ENCODE measurements at regions not wholly inside any gene's neighbourhood (a gene's known extent, or its start where the extent isn't known, plus 50 kb on each side); places are given as distances from the start of the nearest gene placed in this dataset.

DNA sequence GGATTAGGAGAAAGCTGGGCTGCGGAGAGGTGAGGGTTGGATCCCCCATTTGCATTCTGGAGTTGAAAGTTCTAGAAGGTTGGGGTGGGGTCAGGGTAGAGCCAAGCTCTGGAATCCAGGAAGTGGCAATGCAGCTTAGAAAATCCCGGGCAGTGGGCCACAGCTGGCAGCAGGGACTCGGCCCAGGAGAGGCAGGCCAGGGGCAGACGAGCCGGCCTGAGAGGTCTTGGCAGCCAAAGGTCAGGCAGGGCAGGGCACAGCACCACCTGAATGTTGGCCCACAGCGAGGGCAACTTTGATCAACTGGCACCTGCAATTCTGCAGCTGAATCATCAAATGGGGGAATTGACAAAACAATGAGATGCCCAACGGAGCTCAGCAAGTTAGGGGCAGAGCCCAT is 139.2 kb downstream of the INHBB start:
- Mint-ChIP-seq H3K4me3 (peak overlapping the region in 1 of 8 donors; percentile 44), H3K9me3 (peaks cover 0 to 6% (median 0%) of the 10 kb centered on the region in 7 donors), H3K4me1 (no peaks in the 10 kb centered on the region), H3K27ac (no peak overlapping the region), H3K27me3 (peaks cover 5 to 15% (median 14%) of the 10 kb centered on the region in 3 donors), H3K36me3 (no peaks in the 10 kb centered on the region)
- no peak for ATAC-seq (ENCODE audit: low read depth in 2 of 2)
- DNase-seq: no peak

GRCh38 chr2:120486441-120486840 is 140.5 kb downstream of the INHBB start:
- peaks cover 5 to 15% (median 14%) of the 10 kb centered on the region in 3 donors for H3K27me3 Mint-ChIP-seq
- ATAC-seq (ENCODE audit: low read depth in 2 of 2) (no peak), DNase-seq (no peak)
- H3K36me3 Mint-ChIP-seq: no peaks in the 10 kb centered on the region
- H3K9me3 Mint-ChIP-seq: no peaks in the 10 kb centered on the region
- H3K27ac Mint-ChIP-seq: no peak overlapping the region
- H3K4me1 Mint-ChIP-seq: no peaks in the 10 kb centered on the region
- H3K4me3 Mint-ChIP-seq: peak overlapping the region in 1 of 8 donors; percentile 84

DNA sequence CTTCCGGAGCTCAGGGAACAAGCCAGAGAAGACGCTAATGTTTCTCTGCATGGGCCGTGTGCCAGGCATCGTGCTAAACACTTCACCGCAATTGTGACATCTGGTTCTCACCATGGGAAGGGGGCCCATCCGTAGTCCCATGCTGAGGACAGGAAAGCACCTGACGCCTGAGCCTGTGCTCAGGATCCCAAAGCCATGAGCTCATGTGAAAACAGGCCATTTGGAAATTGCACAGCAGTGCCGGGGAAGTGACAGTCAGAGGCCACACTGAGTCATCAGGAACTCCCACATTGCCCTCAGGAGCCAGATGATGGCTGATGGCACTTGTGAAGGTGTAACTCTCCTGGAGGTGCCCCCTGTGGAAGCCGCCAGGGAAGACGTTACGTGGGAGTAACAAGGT is 141.0 kb downstream of the INHBB start:
- Mint-ChIP-seq H3K9me3 (no peaks in the 10 kb centered on the region), H3K4me3 (no peak overlapping the region), H3K36me3 (no peaks in the 10 kb centered on the region), H3K4me1 (no peaks in the 10 kb centered on the region), H3K27ac (no peak overlapping the region), H3K27me3 (peaks cover 5 to 15% (median 14%) of the 10 kb centered on the region in 3 donors)
- DNase-seq (no peak), ATAC-seq (ENCODE audit: low read depth in 2 of 2) (no peak)

DNA sequence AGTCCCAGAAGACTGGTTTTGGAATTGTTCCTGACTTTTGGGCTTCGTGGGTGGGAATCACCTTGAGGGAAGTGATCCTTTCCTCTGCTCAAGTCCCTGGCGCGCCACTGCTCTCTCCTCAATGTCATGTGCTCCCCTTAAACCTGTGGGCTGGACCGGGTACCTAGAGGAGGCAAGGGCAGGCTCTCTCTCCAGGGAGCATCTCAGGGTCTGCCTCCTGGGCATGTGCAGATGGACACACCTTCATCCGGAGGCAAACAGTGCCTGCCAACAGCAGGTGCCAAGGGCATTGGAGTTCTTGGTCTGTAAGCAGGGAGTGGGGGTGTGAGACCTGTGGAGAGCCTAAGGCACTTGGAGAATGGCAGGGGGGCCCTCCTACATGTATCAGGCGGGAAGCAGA is 142.6 kb downstream of the INHBB start:
- Mint-ChIP-seq H3K27me3 (peaks cover 3 to 15% (median 14%) of the 10 kb centered on the region in 3 donors), H3K4me3 (no peak overlapping the region)
- DNase-seq: no peak

GRCh38 chr2:120489023-120489422 is 143.1 kb downstream of the INHBB start:
- no peak for ATAC-seq (ENCODE audit: low read depth in 2 of 2)

More for the DNA sequence above, 142.6 kb downstream of the INHBB start:
- Mint-ChIP-seq H3K9me3 (no peaks in the 10 kb centered on the region), H3K27ac (no peak overlapping the region), H3K4me1 (no peaks in the 10 kb centered on the region), H3K36me3 (no peaks in the 10 kb centered on the region)
- ATAC-seq (ENCODE audit: low read depth in 2 of 2): no peak

DNA sequence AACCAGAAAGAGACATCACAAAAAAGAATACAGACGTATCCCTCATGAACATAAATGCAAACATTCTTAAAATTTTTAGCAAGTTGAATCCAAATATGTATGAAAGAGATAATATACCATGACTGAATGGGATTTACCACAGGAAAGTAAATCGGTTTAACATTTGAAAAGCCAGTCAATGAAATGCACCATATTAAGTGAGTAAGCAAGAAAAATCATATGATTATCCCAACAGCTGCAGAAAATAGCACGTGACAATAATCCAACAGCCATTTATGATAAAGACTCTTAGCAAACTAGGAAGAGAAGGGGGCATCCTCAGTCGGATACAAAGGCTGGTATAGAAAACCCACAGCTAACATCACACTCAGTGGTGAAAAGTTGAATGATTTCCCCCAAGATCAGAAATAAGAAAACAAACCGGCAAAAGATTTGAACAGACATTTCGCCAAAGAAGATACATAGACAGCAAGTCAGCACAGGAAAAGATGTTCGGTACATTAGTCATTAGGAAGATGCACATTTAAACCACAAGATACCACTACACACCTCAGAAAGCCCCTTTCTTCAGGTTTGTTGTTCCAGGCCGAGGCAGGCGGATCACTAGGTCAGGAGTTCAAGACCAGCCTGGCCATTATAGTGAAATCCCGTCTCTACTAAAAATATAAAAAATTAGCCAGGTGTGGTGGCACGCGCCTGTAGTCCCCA is 144.3 kb downstream of the INHBB start:
- Mint-ChIP-seq H3K36me3 (no peaks in the 10 kb centered on the region), H3K27ac (no peak overlapping the region), H3K27me3 (peaks cover 0 to 15% (median 12%) of the 10 kb centered on the region in 3 donors), H3K4me3 (no peak overlapping the region), H3K9me3 (no peaks in the 10 kb centered on the region), H3K4me1 (no peaks in the 10 kb centered on the region)
- ATAC-seq (ENCODE audit: low read depth in 2 of 2) (no peak), DNase-seq (no peak)

More at GRCh38 chr2:120489023-120489422, 143.1 kb downstream of the INHBB start:
- Mint-ChIP-seq H3K36me3 (no peaks in the 10 kb centered on the region), H3K4me1 (no peaks in the 10 kb centered on the region), H3K27ac (no peak overlapping the region), H3K9me3 (no peaks in the 10 kb centered on the region), H3K4me3 (no peak overlapping the region), H3K27me3 (peaks cover 0 to 15% (median 14%) of the 10 kb centered on the region in 3 donors)
- DNase-seq: no peak

DNA sequence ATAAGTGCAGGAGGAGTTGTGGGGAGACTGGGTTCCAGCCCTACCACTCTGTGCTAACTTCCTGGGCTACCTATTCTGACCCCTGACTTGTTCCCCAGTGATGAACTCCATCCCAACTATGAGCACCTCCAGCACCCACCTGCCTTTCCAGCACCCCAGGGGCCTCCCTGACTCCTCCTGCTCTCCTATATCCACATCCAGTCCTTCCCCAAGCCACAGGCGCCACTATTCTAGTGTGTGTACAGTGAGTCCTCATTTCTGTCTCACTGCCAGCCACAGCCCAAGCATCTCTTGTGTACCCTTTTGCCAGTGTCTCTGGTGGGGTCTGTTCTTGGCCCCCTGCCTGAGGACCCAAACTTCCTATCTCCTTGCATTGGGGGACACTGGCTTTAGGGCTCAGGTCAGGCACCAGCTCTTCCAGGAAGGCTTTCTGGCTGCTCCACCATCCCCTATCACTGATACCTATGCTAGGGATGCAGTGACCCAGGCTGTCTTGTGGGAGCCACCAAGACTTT is 145.2 kb downstream of the INHBB start:
- DNase-seq (no peak), ATAC-seq (ENCODE audit: low read depth in 2 of 2) (no peak)
- H3K4me3 Mint-ChIP-seq: no peak overlapping the region
- no peaks in the 10 kb centered on the region for H3K9me3 Mint-ChIP-seq
- no peaks in the 10 kb centered on the region for H3K4me1 Mint-ChIP-seq
- no peak overlapping the region for H3K27ac Mint-ChIP-seq
- H3K36me3 Mint-ChIP-seq: no peaks in the 10 kb centered on the region
- H3K27me3 Mint-ChIP-seq: peaks cover 0 to 13% (median 6%) of the 10 kb centered on the region in 3 donors

GRCh38 chr2:120493231-120493630 is 147.3 kb downstream of the INHBB start:
- DNase-seq (no peak), ATAC-seq (ENCODE audit: low read depth in 2 of 2) (no peak)
- Mint-ChIP-seq H3K4me1 (no peaks in the 10 kb centered on the region), H3K4me3 (no peak overlapping the region), H3K27ac (no peak overlapping the region), H3K27me3 (peaks cover 0 to 6% (median 5%) of the 10 kb centered on the region in 3 donors), H3K9me3 (no peaks in the 10 kb centered on the region), H3K36me3 (no peaks in the 10 kb centered on the region)

DNA sequence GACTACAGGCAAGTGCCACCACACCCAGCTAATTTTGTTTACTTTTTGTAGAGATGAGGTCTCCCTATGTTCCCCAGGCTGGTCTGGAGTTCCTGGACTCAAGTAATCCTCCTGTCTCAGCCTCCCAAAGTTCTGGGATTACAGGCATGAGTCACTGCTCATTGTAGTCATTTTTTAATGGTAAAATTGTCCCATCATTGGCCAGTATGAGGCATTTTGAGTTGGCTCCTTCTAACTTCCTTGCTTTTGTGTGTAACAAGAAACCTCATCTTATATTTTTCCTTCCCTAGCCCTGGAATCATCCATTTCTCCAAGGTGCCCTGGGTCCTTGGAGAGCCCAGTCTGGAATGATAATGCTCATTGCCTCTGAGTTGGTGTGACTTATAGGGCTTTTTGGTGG is 148.5 kb downstream of the INHBB start:
- Mint-ChIP-seq H3K36me3 (no peaks in the 10 kb centered on the region), H3K4me3 (no peak overlapping the region), H3K4me1 (no peaks in the 10 kb centered on the region), H3K27me3 (no peaks in the 10 kb centered on the region), H3K9me3 (no peaks in the 10 kb centered on the region), H3K27ac (peak overlapping the region in 1 of 6 donors; percentile 55)
- ATAC-seq (ENCODE audit: low read depth in 2 of 2): no peak
- no peak for DNase-seq

DNA sequence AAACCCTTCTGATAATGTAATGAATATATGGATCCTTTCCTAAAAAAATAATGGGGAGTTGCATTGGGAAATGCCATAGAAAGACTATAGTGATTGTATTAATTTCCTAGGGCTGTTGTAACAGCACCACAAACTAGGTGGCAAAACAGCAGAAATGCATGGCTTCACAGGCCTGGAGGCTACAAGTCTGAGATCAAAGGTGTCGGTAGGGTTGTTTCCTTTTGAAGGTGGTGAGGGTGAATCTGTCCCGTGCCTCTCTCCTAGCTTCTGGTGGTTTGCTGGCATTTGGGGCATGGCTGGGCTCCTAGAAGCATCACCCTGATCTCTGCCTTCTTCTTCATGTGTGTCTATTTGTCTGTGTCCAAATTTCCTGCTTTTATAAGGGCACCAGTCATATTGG is 149.7 kb downstream of the INHBB start:
- H3K4me1 Mint-ChIP-seq: no peaks in the 10 kb centered on the region
- no peak overlapping the region for H3K27ac Mint-ChIP-seq
- ATAC-seq (ENCODE audit: low read depth in 2 of 2) (no peak), DNase-seq (no peak)
- peaks cover 0 to 2% (median 0%) of the 10 kb centered on the region in 7 donors for H3K9me3 Mint-ChIP-seq
- no peak overlapping the region for H3K4me3 Mint-ChIP-seq
- H3K27me3 Mint-ChIP-seq: peaks cover 0 to 4% (median 0%) of the 10 kb centered on the region in 3 donors
- no peaks in the 10 kb centered on the region for H3K36me3 Mint-ChIP-seq

DNA sequence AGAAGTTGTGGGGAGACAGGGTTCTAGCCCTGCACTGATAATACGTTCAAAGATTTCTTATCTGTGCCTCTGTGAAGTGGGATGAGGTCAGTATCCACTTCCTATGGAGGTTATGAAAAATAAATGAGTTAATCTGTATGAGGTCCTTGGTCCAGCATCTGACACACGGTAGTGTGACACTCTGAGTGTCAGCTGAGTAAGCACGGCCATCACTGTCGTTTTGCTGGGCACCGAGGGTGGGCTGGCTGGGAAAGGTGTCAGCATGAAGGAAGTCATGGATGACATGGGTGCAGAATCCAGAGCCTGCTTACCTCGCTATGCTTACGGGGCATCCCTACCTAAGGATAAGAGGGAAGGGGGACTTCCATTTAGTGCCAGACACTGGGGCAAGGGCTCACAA is 150.3 kb downstream of the INHBB start:
- no peak for ATAC-seq (ENCODE audit: low read depth in 2 of 2)
- H3K27ac Mint-ChIP-seq: no peak overlapping the region
- peaks cover 0 to 4% (median 0%) of the 10 kb centered on the region in 3 donors for H3K27me3 Mint-ChIP-seq
- H3K4me3 Mint-ChIP-seq: no peak overlapping the region
- DNase-seq: no peak
- no peaks in the 10 kb centered on the region for H3K36me3 Mint-ChIP-seq
- H3K9me3 Mint-ChIP-seq: peaks cover 0 to 2% (median 0%) of the 10 kb centered on the region in 7 donors
- no peaks in the 10 kb centered on the region for H3K4me1 Mint-ChIP-seq

DNA sequence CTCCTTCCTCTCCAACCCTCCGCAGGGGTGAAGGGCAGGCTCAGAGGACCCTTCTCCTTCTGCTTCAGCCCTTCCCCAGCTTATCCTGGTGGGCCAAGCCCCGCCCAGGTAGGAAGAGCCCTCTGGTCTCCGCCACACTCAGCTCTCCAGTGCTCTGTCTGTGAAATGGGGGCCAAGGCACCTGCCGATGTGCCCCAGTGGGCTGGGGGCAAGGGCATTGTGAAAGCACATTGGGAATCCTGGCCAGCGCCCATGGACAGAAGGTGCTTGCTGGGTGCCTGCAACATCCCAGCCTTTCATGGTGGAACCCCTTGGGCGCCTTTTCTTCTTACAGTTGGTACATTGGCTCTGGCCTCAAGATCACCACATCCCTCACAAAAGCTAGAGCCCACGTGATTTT is 150.8 kb downstream of the INHBB start:
- no peak overlapping the region for H3K4me3 Mint-ChIP-seq
- peaks cover 0 to 2% (median 0%) of the 10 kb centered on the region in 7 donors for H3K9me3 Mint-ChIP-seq
- peaks cover 0 to 4% (median 0%) of the 10 kb centered on the region in 3 donors for H3K27me3 Mint-ChIP-seq
- no peaks in the 10 kb centered on the region for H3K4me1 Mint-ChIP-seq
- no peak overlapping the region for H3K27ac Mint-ChIP-seq
- H3K36me3 Mint-ChIP-seq: no peaks in the 10 kb centered on the region
- no peak for ATAC-seq (ENCODE audit: low read depth in 2 of 2)
- no peak for DNase-seq

DNA sequence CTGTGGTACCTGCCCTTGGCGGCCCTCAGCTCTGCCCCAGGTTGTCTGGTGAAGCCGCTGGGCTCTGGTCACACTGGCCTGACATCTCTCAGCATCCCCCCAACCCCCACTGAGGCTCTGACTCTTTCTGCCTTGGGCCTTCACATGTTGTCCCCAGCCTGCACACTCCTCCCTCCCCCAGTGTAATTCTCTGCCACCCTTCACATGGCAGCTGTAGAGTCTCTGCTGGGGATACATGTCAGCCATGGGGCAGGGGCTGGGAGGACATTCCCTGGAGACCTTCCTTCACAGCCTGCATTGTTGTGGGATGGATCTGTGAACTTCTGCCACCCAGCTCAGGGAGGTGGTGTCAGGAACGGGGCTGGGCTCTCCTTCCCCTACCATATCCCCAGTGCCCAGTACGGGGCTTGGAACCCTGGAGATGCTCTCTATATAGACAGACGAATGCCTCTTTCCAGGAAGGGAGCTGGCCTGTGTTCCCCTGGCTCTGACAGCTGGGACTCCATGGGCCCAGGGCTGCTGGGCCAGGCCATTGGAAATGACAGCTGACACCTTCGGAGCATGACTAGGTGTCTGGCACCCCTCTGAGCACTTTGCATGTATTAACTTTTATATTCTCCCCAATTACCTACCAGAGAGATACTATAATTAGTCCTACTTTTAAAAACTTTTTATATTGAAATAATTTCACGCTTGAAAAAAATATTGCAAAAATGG is 151.5 kb downstream of the INHBB start:
- H3K27ac Mint-ChIP-seq: peak overlapping the region in 1 of 6 donors; percentile 56
- ATAC-seq (ENCODE audit: low read depth in 2 of 2) (no peak), DNase-seq (no peak)
- no peak overlapping the region for H3K4me3 Mint-ChIP-seq
- no peaks in the 10 kb centered on the region for H3K4me1 Mint-ChIP-seq
- H3K27me3 Mint-ChIP-seq: peaks cover 0 to 4% (median 0%) of the 10 kb centered on the region in 3 donors
- H3K9me3 Mint-ChIP-seq: peaks cover 0 to 2% (median 0%) of the 10 kb centered on the region in 7 donors
- no peaks in the 10 kb centered on the region for H3K36me3 Mint-ChIP-seq

GRCh38 chr2:120498121-120498520 is 152.2 kb downstream of the INHBB start:
- peaks cover 0 to 5% (median 4%) of the 10 kb centered on the region in 3 donors for H3K27me3 Mint-ChIP-seq
- H3K4me1 Mint-ChIP-seq: no peaks in the 10 kb centered on the region
- no peak for ATAC-seq (ENCODE audit: low read depth in 2 of 2)
- H3K27ac Mint-ChIP-seq: no peak overlapping the region
- H3K4me3 Mint-ChIP-seq: no peak overlapping the region
- H3K9me3 Mint-ChIP-seq: peaks cover 0 to 2% (median 0%) of the 10 kb centered on the region in 7 donors
- no peak for DNase-seq
- H3K36me3 Mint-ChIP-seq: no peaks in the 10 kb centered on the region
